WTC11 (cell line): ENCODE measurements at regions not wholly inside any gene's neighbourhood (a gene's known extent, or its start where the extent isn't known, plus 50 kb on each side); places are given as distances from the start of the nearest gene placed in this dataset.
"Not testable (repeated sequence)": the region's sequence is repeated elsewhere in the genome, so short reads cannot be mapped to it uniquely, and the experiment has no call there.

Experiments
- ATAC-seq: fragments of 200-7000 bp; cut with Tn5 transposase; 2 replicates; pipeline ENCODE4 v1.10.0; 2021; ENCODE audit warnings: mild to moderate bottlenecking, moderate library complexity
- CTCF ChIA-PET: fragments of 300-600 bp; sonication (Branson Sonifier 250); formaldehyde crosslinking; loops from one replicate; lab custom pipeline; 2021; ENCODE audit warnings: antibody characterized with exemption; lab: Charles Lee
- POLR2A ChIA-PET: fragments of 350-600 bp; sonication (Branson Sonifier 250); formaldehyde crosslinking; loops from one replicate; lab custom pipeline; 2021; ENCODE audit warnings: antibody characterized with exemption; lab: Charles Lee
- DNase-seq: peaks from one replicate; pipeline ENCODE4 v3.0.0; 2021; ENCODE audit warnings: low spot score
- H3K27ac Mint-ChIP-seq: 2 replicates; pipeline ENCODE4 v1.8.0; 2021; ENCODE audit warnings: mixed read lengths
- H3K27me3 Mint-ChIP-seq: 2 replicates; pipeline ENCODE4 v1.8.0; 2021; ENCODE audit warnings: low read depth, mild to moderate bottlenecking, moderate library complexity, mixed read lengths
- H3K36me3 Mint-ChIP-seq: 2 replicates; pipeline ENCODE4 v1.8.0; 2021; ENCODE audit warnings: mixed read lengths
- H3K4me1 Mint-ChIP-seq: 2 replicates; pipeline ENCODE4 v1.8.0; 2022; ENCODE audit warnings: mixed read lengths
- H3K4me3 Mint-ChIP-seq: 2 replicates; pipeline ENCODE4 v1.8.0; 2021; ENCODE audit warnings: mild to moderate bottlenecking, moderate library complexity, mixed read lengths
- H3K9me3 Mint-ChIP-seq: 2 replicates; pipeline ENCODE4 v1.8.0; 2021; ENCODE audit warnings: mixed read lengths
- ETV6 ChIP-seq: sonication (generic); formaldehyde crosslinking; IDR thresholded peaks from 2 replicates; pipeline ENCODE4 v1.8.1; 2022; ENCODE audit warnings: mild to moderate bottlenecking, missing genetic modification reagents
- HMGA2 ChIP-seq: fragments of 250-450 bp; sonication (Bioruptor Pico); IDR thresholded peaks from 2 replicates; pipeline ENCODE4 v1.4.0; 2021; ENCODE audit warnings: mild to moderate bottlenecking, moderate library complexity
- MYBL2 ChIP-seq: sonication (generic); formaldehyde crosslinking; IDR thresholded peaks from 2 replicates; pipeline ENCODE4 v1.8.1; 2023; ENCODE audit warnings: mild to moderate bottlenecking, moderate library complexity, missing genetic modification reagents
- NFATC4 ChIP-seq: fragments of 250-450 bp; sonication (Bioruptor Pico); IDR thresholded peaks from 2 replicates; pipeline ENCODE4 v1.9.0; 2021; ENCODE audit warnings: mild to moderate bottlenecking
- NFE2L1 ChIP-seq: sonication (generic); formaldehyde crosslinking; IDR thresholded peaks from 2 replicates; pipeline ENCODE4 v1.8.1; 2023; ENCODE audit warnings: missing genetic modification reagents
- NR1H2 ChIP-seq: sonication (generic); formaldehyde crosslinking; IDR thresholded peaks from 2 replicates; pipeline ENCODE4 v1.9.0; 2021; ENCODE audit warnings: mild to moderate bottlenecking, moderate library complexity, missing genetic modification reagents
- SOX15 ChIP-seq: fragments of 250-450 bp; sonication (Bioruptor Pico); IDR thresholded peaks from 2 replicates; pipeline ENCODE4 v1.9.0; 2021; ENCODE audit warnings: mild to moderate bottlenecking
- TEAD4 ChIP-seq: sonication (generic); formaldehyde crosslinking; IDR thresholded peaks from 2 replicates; pipeline ENCODE4 v1.8.0; 2022; ENCODE audit warnings: mild to moderate bottlenecking, missing genetic modification reagents
- ZBTB21 ChIP-seq: sonication (generic); formaldehyde crosslinking; IDR thresholded peaks from 2 replicates; pipeline ENCODE4 v1.8.1; 2023; ENCODE audit warnings: mild to moderate bottlenecking, missing genetic modification reagents, borderline replicate concordance
- ZNF121 ChIP-seq: sonication (generic); formaldehyde crosslinking; IDR thresholded peaks from 2 replicates; pipeline ENCODE4 v1.8.0; 2023; ENCODE audit warnings: missing genetic modification reagents
- ZNF396 ChIP-seq: fragments of 250-450 bp; sonication (Bioruptor Pico); IDR thresholded peaks from 2 replicates; pipeline ENCODE4 v1.8.0; 2021; ENCODE audit warnings: mild to moderate bottlenecking, moderate library complexity, borderline replicate concordance
- ZNF423 ChIP-seq: fragments of 250-450 bp; sonication (Bioruptor Pico); IDR thresholded peaks from 2 replicates; pipeline ENCODE4 v2.1.2; 2022; ENCODE audit warnings: mild to moderate bottlenecking, moderate library complexity
- ZNF671 ChIP-seq: fragments of 250-450 bp; sonication (Bioruptor Pico); IDR thresholded peaks from 2 replicates; pipeline ENCODE4 v1.8.0; 2021; ENCODE audit warnings: mild to moderate bottlenecking
- TF ChIP-seq, protein P1 (sequence below): sonication (generic); formaldehyde crosslinking; IDR thresholded peaks from 2 replicates; pipeline ENCODE4 v1.8.1; 2022; ENCODE audit warnings: low read depth, mild to moderate bottlenecking, moderate library complexity, missing genetic modification reagents, borderline replicate concordance
- TF ChIP-seq, protein P2 (sequence below): fragments of 250-450 bp; sonication (Bioruptor Pico); IDR thresholded peaks from 2 replicates; pipeline ENCODE4 v1.9.0; 2021; ENCODE audit warnings: moderate library complexity, mild to moderate bottlenecking, inconsistent platforms, borderline replicate concordance
- TF ChIP-seq, protein P3 (sequence below): fragments of 200-600 bp; IDR thresholded peaks from 2 replicates; pipeline ENCODE4 v1.8.0; 2022; ENCODE audit warnings: antibody characterized with exemption
- TF ChIP-seq, protein P4 (sequence below): fragments of 250-450 bp; sonication (Bioruptor Pico); IDR thresholded peaks from 2 replicates; pipeline ENCODE4 v1.9.0; 2021; ENCODE audit warnings: mild to moderate bottlenecking, borderline replicate concordance
- TF ChIP-seq, protein P5 (sequence below): sonication (generic); formaldehyde crosslinking; IDR thresholded peaks from 2 replicates; pipeline ENCODE4 v1.8.0; 2022; ENCODE audit warnings: mild to moderate bottlenecking, missing genetic modification reagents

DNA sequence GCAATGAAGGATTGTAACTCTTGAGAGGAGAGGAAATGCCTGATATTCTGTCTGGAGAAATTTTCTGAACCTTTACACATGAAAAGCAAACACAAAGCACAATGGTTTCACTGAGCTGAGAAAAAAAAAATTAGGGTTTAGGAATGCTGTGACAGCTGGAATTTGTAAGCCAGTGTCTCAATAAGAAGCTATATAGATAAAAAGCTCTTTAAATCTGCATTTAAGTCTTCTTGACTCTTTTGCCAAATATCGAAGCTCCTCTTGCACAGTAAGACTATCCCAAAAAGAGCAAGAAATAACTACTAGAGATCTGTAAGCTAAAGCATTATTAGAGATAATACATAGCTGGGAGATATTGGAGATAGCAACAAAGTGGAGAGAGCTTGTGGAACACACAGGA, 1334.0 kb upstream of the CITED2 start:
- Mint-ChIP-seq H3K4me3 (no peak overlapping the region), H3K4me1 (no peaks in the 10 kb centered on the region), H3K9me3 (peaks cover 22% of the 10 kb centered on the region), H3K27me3 (no peaks in the 10 kb centered on the region), H3K36me3 (peaks cover 1% of the 10 kb centered on the region; the same call in 1 of the 2 replicates), H3K27ac (no peak overlapping the region)
- ChIA-PET POLR2A (no interaction called here), CTCF (no interaction called here)
- DNase-seq (no peak), ATAC-seq (no peak)
- TF ChIP-seq NFATC4: no peak
- TF ChIP-seq ZNF396 (CRISPR knock-in tag): no peak
- TF ChIP-seq, protein P1, sequence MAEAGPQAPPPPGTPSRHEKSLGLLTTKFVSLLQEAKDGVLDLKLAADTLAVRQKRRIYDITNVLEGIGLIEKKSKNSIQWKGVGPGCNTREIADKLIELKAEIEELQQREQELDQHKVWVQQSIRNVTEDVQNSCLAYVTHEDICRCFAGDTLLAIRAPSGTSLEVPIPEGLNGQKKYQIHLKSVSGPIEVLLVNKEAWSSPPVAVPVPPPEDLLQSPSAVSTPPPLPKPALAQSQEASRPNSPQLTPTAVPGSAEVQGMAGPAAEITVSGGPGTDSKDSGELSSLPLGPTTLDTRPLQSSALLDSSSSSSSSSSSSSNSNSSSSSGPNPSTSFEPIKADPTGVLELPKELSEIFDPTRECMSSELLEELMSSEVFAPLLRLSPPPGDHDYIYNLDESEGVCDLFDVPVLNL (CRISPR knock-in tag): no peak
- TF ChIP-seq, protein P2, sequence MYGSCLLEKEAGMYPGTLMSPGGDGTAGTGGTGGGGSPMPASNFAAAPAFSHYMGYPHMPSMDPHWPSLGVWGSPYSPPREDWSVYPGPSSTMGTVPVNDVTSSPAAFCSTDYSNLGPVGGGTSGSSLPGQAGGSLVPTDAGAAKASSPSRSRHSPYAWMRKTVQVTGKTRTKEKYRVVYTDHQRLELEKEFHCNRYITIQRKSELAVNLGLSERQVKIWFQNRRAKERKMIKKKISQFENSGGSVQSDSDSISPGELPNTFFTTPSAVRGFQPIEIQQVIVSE: no peak
- no peak for TF ChIP-seq NR1H2 (CRISPR knock-in tag)
- no peak for TF ChIP-seq ZNF423 (CRISPR knock-in tag)
- no peak for TF ChIP-seq ZNF671 (CRISPR knock-in tag)
- TF ChIP-seq, protein P3, sequence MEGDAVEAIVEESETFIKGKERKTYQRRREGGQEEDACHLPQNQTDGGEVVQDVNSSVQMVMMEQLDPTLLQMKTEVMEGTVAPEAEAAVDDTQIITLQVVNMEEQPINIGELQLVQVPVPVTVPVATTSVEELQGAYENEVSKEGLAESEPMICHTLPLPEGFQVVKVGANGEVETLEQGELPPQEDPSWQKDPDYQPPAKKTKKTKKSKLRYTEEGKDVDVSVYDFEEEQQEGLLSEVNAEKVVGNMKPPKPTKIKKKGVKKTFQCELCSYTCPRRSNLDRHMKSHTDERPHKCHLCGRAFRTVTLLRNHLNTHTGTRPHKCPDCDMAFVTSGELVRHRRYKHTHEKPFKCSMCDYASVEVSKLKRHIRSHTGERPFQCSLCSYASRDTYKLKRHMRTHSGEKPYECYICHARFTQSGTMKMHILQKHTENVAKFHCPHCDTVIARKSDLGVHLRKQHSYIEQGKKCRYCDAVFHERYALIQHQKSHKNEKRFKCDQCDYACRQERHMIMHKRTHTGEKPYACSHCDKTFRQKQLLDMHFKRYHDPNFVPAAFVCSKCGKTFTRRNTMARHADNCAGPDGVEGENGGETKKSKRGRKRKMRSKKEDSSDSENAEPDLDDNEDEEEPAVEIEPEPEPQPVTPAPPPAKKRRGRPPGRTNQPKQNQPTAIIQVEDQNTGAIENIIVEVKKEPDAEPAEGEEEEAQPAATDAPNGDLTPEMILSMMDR: no peak
- TF ChIP-seq MYBL2 (CRISPR knock-in tag): no peak
- TF ChIP-seq NFE2L1 (CRISPR knock-in tag): no peak
- no peak for TF ChIP-seq ZNF121 (CRISPR knock-in tag)
- no peak for TF ChIP-seq SOX15 (CRISPR knock-in tag)
- TF ChIP-seq ETV6: no peak
- TF ChIP-seq, protein P4, sequence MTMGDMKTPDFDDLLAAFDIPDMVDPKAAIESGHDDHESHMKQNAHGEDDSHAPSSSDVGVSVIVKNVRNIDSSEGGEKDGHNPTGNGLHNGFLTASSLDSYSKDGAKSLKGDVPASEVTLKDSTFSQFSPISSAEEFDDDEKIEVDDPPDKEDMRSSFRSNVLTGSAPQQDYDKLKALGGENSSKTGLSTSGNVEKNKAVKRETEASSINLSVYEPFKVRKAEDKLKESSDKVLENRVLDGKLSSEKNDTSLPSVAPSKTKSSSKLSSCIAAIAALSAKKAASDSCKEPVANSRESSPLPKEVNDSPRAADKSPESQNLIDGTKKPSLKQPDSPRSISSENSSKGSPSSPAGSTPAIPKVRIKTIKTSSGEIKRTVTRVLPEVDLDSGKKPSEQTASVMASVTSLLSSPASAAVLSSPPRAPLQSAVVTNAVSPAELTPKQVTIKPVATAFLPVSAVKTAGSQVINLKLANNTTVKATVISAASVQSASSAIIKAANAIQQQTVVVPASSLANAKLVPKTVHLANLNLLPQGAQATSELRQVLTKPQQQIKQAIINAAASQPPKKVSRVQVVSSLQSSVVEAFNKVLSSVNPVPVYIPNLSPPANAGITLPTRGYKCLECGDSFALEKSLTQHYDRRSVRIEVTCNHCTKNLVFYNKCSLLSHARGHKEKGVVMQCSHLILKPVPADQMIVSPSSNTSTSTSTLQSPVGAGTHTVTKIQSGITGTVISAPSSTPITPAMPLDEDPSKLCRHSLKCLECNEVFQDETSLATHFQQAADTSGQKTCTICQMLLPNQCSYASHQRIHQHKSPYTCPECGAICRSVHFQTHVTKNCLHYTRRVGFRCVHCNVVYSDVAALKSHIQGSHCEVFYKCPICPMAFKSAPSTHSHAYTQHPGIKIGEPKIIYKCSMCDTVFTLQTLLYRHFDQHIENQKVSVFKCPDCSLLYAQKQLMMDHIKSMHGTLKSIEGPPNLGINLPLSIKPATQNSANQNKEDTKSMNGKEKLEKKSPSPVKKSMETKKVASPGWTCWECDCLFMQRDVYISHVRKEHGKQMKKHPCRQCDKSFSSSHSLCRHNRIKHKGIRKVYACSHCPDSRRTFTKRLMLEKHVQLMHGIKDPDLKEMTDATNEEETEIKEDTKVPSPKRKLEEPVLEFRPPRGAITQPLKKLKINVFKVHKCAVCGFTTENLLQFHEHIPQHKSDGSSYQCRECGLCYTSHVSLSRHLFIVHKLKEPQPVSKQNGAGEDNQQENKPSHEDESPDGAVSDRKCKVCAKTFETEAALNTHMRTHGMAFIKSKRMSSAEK (CRISPR knock-in tag): no peak
- no peak for TF ChIP-seq ZBTB21 (CRISPR knock-in tag)
- TF ChIP-seq, protein P5, sequence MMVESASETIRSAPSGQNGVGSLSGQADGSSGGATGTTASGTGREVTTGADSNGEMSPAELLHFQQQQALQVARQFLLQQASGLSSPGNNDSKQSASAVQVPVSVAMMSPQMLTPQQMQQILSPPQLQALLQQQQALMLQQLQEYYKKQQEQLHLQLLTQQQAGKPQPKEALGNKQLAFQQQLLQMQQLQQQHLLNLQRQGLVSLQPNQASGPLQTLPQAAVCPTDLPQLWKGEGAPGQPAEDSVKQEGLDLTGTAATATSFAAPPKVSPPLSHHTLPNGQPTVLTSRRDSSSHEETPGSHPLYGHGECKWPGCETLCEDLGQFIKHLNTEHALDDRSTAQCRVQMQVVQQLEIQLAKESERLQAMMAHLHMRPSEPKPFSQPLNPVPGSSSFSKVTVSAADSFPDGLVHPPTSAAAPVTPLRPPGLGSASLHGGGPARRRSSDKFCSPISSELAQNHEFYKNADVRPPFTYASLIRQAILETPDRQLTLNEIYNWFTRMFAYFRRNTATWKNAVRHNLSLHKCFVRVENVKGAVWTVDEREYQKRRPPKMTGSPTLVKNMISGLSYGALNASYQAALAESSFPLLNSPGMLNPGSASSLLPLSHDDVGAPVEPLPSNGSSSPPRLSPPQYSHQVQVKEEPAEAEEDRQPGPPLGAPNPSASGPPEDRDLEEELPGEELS (CRISPR knock-in tag): no peak
- no peak for TF ChIP-seq TEAD4

DNA sequence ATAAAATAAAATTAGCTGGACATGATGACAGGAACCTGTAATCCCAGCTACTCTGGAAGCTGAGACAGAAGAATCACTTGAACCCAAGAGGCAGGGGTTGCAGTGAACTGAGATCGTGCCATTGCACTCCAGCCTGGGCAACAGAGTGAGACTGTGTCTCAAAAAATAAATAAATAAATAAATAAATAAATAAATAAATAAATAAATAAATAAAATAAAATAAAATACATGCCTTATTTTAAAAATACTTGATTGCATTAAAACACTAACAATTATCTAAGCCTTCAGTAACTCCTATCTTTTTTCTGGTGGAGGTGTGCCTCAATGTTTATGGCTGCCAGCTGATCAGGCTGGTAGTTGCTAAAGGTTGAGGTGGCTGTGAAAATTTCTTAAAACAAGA, 1329.6 kb upstream of the CITED2 start:
- H3K4me1 Mint-ChIP-seq, H3K4me3 Mint-ChIP-seq, H3K27ac Mint-ChIP-seq, H3K36me3 Mint-ChIP-seq, CTCF ChIA-PET: not testable (repeated sequence)
- peaks cover 41% of the 10 kb centered on the region for H3K9me3 Mint-ChIP-seq
- peak; percentile 38; the same call in 1 of the 2 replicates for TF ChIP-seq HMGA2 (CRISPR knock-in tag)
- TF ChIP-seq, all 79 proteins: peak for 1; not testable (repeated sequence) for 78
- ATAC-seq, POLR2A ChIA-PET, DNase-seq, H3K27me3 Mint-ChIP-seq: not testable (repeated sequence)
